ENCODE measurements at regions not wholly inside any gene's neighbourhood (a gene's known extent, or its start where the extent isn't known, plus 50 kb on each side); places are given as distances from the start of the nearest gene placed in this dataset.

GRCh38 chr22:44604991-44605390 is 97.0 kb upstream of the PRR5 start:
- Histone ChIP-seq H2AFZ (ENCODE audit: low read depth, low read length, poor library complexity, severe bottlenecking) (no peak overlapping the region), H3K4me2 (ENCODE audit: low read length) (no peak overlapping the region), H3K4me3 (replicated peaks in 1 of 2; ENCODE audit: low read depth in 1 of 2, low read length in 2 of 2) (no peak overlapping the region), H4K20me1 (ENCODE audit: insufficient read depth) (no peaks in the 10 kb centered on the region), H3K27me3 (ENCODE audit: insufficient read depth, low read length) (peaks cover 8% of the 10 kb centered on the region; the same call in 1 of the 2 replicates), H3K27ac (ENCODE audit: low read depth, low read length) (no peak overlapping the region), H3K79me2 (ENCODE audit: insufficient read depth, low read length) (no peaks in the 10 kb centered on the region), H3K4me1 (ENCODE audit: control insufficient read depth in 1 of 2, insufficient read depth in 2 of 2, low read length in 2 of 2) (no peaks in the 10 kb centered on the region), H3K9ac (ENCODE audit: low read length) (no peak overlapping the region), H3K9me3 (ENCODE audit: control insufficient read depth in 1 of 2, insufficient read depth in 1 of 2, low read depth in 1 of 2, low read length in 2 of 2) (no peaks in the 10 kb centered on the region), H3K36me3 (ENCODE audit: control insufficient read depth in 1 of 2, insufficient read depth in 2 of 2, low read length in 2 of 2) (no peaks in the 10 kb centered on the region), H3K9me2 (ENCODE audit: insufficient read depth) (no peaks in the 10 kb centered on the region)
- no TSS peak for BruUV-seq (replicated peaks)
- DNase-seq (ENCODE audit: low read depth, low spot score) (no peak), ATAC-seq (no peak)
- ChIA-PET POLR2A (no interaction called here), RAD21 (ENCODE audit: low non-redundant PET in 1 of 2, low total read pairs in 2 of 2, uncharacterized antibody in 2 of 2, unreplicated experiment in 2 of 2) (no interaction called here), CTCF (no interaction called here)
- no peak for TF ChIP-seq EZH2 (IDR thresholded peaks at IDR 0.05)
- no peak for TF ChIP-seq POLR2AphosphoS5 (IDR thresholded peaks at IDR 0.05; ENCODE audit: low read depth, low read length)
- no peak for TF ChIP-seq CBX3 (IDR thresholded peaks at IDR 0.05; ENCODE audit: low read depth)
- TF ChIP-seq POLR2A (IDR thresholded peaks at IDR 0.05; ENCODE audit: borderline replicate concordance, extremely low read depth, insufficient read depth, insufficient read length): no peak
- no peak for TF ChIP-seq ZFX (IDR thresholded peaks at IDR 0.05)
- TF ChIP-seq CEBPB (IDR thresholded peaks at IDR 0.05; ENCODE audit: low read depth): no peak
- TF ChIP-seq ATF3 (IDR thresholded peaks at IDR 0.05): no peak
- no peak for TF ChIP-seq SIN3A (IDR thresholded peaks at IDR 0.05; ENCODE audit: low read depth)
- TF ChIP-seq CTCF (IDR thresholded peaks at IDR 0.05 in 2 of 3, conservative IDR thresholded peaks at IDR 0.05 in 1 of 3; ENCODE audit: borderline replicate concordance in 1 of 3, insufficient read depth in 1 of 3, low read depth in 2 of 3, low read length in 2 of 3): no peak
- TF ChIP-seq TCF7L2 (IDR thresholded peaks at IDR 0.05; ENCODE audit: borderline replicate concordance, extremely low read depth, insufficient read depth, insufficient read length): no peak
- no peak for TF ChIP-seq SP1 (IDR thresholded peaks at IDR 0.05; ENCODE audit: low read depth)
- TF ChIP-seq JUND (IDR thresholded peaks at IDR 0.05): no peak
- TF ChIP-seq YY1 (IDR thresholded peaks at IDR 0.05; ENCODE audit: extremely low read depth, insufficient replicate concordance, low read depth, low read length): no peak
- no peak for TF ChIP-seq MAX (IDR thresholded peaks at IDR 0.05)
- no peak for TF ChIP-seq EGR1 (IDR thresholded peaks at IDR 0.05; ENCODE audit: low read depth)
- TF ChIP-seq REST (IDR thresholded peaks at IDR 0.05; ENCODE audit: low read depth): no peak
- no peak for TF ChIP-seq RAD21 (IDR thresholded peaks at IDR 0.05; ENCODE audit: low read depth)
- TF ChIP-seq ELF1 (IDR thresholded peaks at IDR 0.05; ENCODE audit: borderline replicate concordance, low read depth): no peak
- intact Hi-C loops (cut with micrococcal nuclease): no loop called here
